Endothelial cell of umbilical vein (primary cell): ENCODE measurements at regions not wholly inside any gene's neighbourhood (a gene's known extent, or its start where the extent isn't known, plus 50 kb on each side); places are given as distances from the start of the nearest gene placed in this dataset.

Experiments used
- BruUV-seq: library from RNA; stranded (reverse); fragments of 400-500 nt; replicated peaks from 2 replicates; lab custom pipeline; 2021; lab: Mats Ljungman, UMichigan
- CTCF ChIA-PET: fragments of 300-600, 350-600 bp; sonication (Branson Sonifier 250); formaldehyde crosslinking; loops from one replicate; lab custom pipeline; 2021; ENCODE audit warnings: antibody characterized with exemption, inconsistent platforms; lab: Charles Lee
- POLR2A ChIA-PET: fragments of 300-600, 350-600 bp; sonication (Branson Sonifier 250); formaldehyde crosslinking; loops from one replicate; lab custom pipeline; 2021; ENCODE audit warnings: antibody characterized with exemption, inconsistent platforms; lab: Charles Lee
- DNase-seq: peaks from one replicate; pipeline ENCODE4 v3.0.0-alpha.2; 2011; ENCODE audit warnings: low read depth, low spot score
- FAIRE-seq: peaks from 2 replicates; lab custom pipeline; 2011; peaks lifted over from hg19 to GRCh38; lab: Jason Lieb, UNC
- H2AFZ ChIP-seq: 2 replicates; pipeline ENCODE4 v1.6.0; 2012; ENCODE audit warnings: low read depth, low read length, control low read depth, inconsistent platforms
- H3K27ac ChIP-seq: 2 replicates; pipeline ENCODE4 v1.5.1; 2011; ENCODE audit warnings: low read depth, mild to moderate bottlenecking, control low read depth, low read length, moderate library complexity; ENCODE audit not compliant: insufficient read depth
- H3K27me3 ChIP-seq, 2 experiments: 2 replicates each; pipeline versions ENCODE4 v1.6.0 to v1.6.1; 2011; ENCODE audit warnings: low read length in 2 of 2, mixed read lengths in 1 of 2; ENCODE audit not compliant: control insufficient read depth in 2 of 2, insufficient read depth in 2 of 2
- H3K36me3 ChIP-seq, 2 experiments: 2 replicates in 1 of 2; 3 replicates in 1 of 2; pipeline ENCODE4 v1.5.1; 2011; ENCODE audit warnings: low read length in 2 of 2, mild to moderate bottlenecking in 1 of 2, moderate library complexity in 1 of 2; ENCODE audit not compliant: control insufficient read depth in 2 of 2, insufficient read depth in 2 of 2; ENCODE audit errors: extremely low read depth in 1 of 2
- H3K4me1 ChIP-seq: 3 replicates; pipeline ENCODE4 v1.5.1; 2011; ENCODE audit warnings: mild to moderate bottlenecking, low read length; ENCODE audit not compliant: control insufficient read depth, insufficient read depth; ENCODE audit errors: extremely low read depth
- H3K4me2 ChIP-seq: 2 replicates; pipeline ENCODE4 v1.6.1; 2011; ENCODE audit warnings: low read length, control low read depth, mixed read lengths; ENCODE audit not compliant: insufficient read depth
- H3K4me3 ChIP-seq, 3 experiments: fragments of 200-600 bp in 1 of 3; sonication (generic), shearing (Covaris generic) in 1 of 3; replicated peaks in 1 of 3; 2 replicates each; pipeline ENCODE4 v1.5.1; 2011 to 2016; ENCODE audit warnings: control low read depth in 3 of 3, low read length in 3 of 3, mild to moderate bottlenecking in 2 of 3, inconsistent platforms in 1 of 3, low read depth in 1 of 3, moderate library complexity in 1 of 3; ENCODE audit not compliant: insufficient read depth in 1 of 3
- H3K79me2 ChIP-seq: 2 replicates; pipeline ENCODE4 v1.6.0; 2012; ENCODE audit warnings: low read length, inconsistent platforms; ENCODE audit not compliant: control insufficient read depth, insufficient read depth
- H3K9ac ChIP-seq: replicated peaks from 2 replicates; pipeline ENCODE3; 2011; ENCODE audit warnings: low read length, control low read depth; ENCODE audit not compliant: insufficient read depth; ENCODE audit errors: extremely low read depth
- H3K9me1 ChIP-seq: replicated peaks from 3 replicates; pipeline ENCODE4 v1.6.0; 2011; ENCODE audit warnings: mild to moderate bottlenecking, low read length; ENCODE audit not compliant: control insufficient read depth, insufficient read depth; ENCODE audit errors: extremely low read depth
- H3K9me3 ChIP-seq: replicated peaks from 2 replicates; pipeline ENCODE4 v1.5.1; 2012; ENCODE audit warnings: low read length, inconsistent platforms; ENCODE audit not compliant: control insufficient read depth, insufficient read depth
- H4K20me1 ChIP-seq: replicated peaks from 2 replicates; pipeline ENCODE3; 2011; ENCODE audit warnings: mild to moderate bottlenecking, low read length; ENCODE audit not compliant: control insufficient read depth, insufficient read depth; ENCODE audit errors: extremely low read depth
- EZH2 ChIP-seq: IDR thresholded peaks from 2 replicates; pipeline ENCODE4 v1.6.1; 2012; ENCODE audit warnings: borderline replicate concordance, low read depth, mild to moderate bottlenecking, moderate library complexity, low read length, inconsistent platforms; ENCODE audit not compliant: severe bottlenecking
- FOS ChIP-seq: IDR thresholded peaks from 2 replicates; pipeline ENCODE4 v1.6.1; 2011; ENCODE audit warnings: mild to moderate bottlenecking, low read length, moderate library complexity, borderline replicate concordance; ENCODE audit not compliant: insufficient read depth
- GATA2 ChIP-seq: IDR thresholded peaks from 2 replicates; pipeline ENCODE4 v1.7.0; 2011; ENCODE audit warnings: low read depth, mild to moderate bottlenecking, moderate library complexity, mixed read lengths, low read length; ENCODE audit not compliant: insufficient read length, insufficient read depth
- JUN ChIP-seq: IDR thresholded peaks from 2 replicates; pipeline ENCODE4 v1.6.1; 2011; ENCODE audit warnings: borderline replicate concordance, low read depth; ENCODE audit not compliant: insufficient read length, insufficient read depth
- MAX ChIP-seq: IDR thresholded peaks from 2 replicates; pipeline ENCODE4 v1.6.1; 2011; ENCODE audit not compliant: insufficient read depth, insufficient read length
- MYC ChIP-seq: IDR thresholded peaks from one replicate; pipeline ENCODE4 v1.6.1; 2011; ENCODE audit warnings: mild to moderate bottlenecking, low read depth, low read length
- POLR2A ChIP-seq: IDR thresholded peaks from 2 replicates; pipeline ENCODE4 v1.6.1; 2012; ENCODE audit warnings: low read depth, mild to moderate bottlenecking, control low read depth, low read length
- POLR2AphosphoS5 ChIP-seq: IDR thresholded peaks from 2 replicates; pipeline ENCODE4 v1.6.1; 2012; ENCODE audit warnings: low read depth, mild to moderate bottlenecking, control low read depth, low read length, moderate library complexity; ENCODE audit not compliant: insufficient read depth
- dilution Hi-C: fragments of 300-500 bp; cut with MboI; formaldehyde crosslinking; loops from one replicate; pipeline ENCODE4 v1.15.0; 2019; ENCODE audit warnings: low sequenced_read_pairs; ENCODE audit not compliant: extremely low pct_ligation_motif_present
- intact Hi-C: fragments of 100-400 bp; cut with micrococcal nuclease; formaldehyde crosslinking; loops from one replicate; pipeline ENCODE4 v1.10.0; 2022
- TF ChIP-seq, protein P1 (sequence below), 2 donors: IDR thresholded peaks; 1 replicate in 1 of 2; 2 replicates in 1 of 2; pipeline ENCODE4 v1.5.1; 2011; ENCODE audit warnings: low read length in 2 of 2, mild to moderate bottlenecking in 2 of 2, moderate library complexity in 2 of 2, control low read depth in 1 of 2, inconsistent platforms in 1 of 2, low read depth in 1 of 2; ENCODE audit not compliant: insufficient read depth in 1 of 2; ENCODE audit errors: extremely low read depth in 1 of 2

- TF ChIP-seq POLR2A (no peak), MYC (no peak), JUN (no peak), POLR2AphosphoS5 (no peak), FOS (no peak), MAX (no peak), GATA2 (no peak), EZH2 (no peak)
- TF ChIP-seq, protein P1, sequence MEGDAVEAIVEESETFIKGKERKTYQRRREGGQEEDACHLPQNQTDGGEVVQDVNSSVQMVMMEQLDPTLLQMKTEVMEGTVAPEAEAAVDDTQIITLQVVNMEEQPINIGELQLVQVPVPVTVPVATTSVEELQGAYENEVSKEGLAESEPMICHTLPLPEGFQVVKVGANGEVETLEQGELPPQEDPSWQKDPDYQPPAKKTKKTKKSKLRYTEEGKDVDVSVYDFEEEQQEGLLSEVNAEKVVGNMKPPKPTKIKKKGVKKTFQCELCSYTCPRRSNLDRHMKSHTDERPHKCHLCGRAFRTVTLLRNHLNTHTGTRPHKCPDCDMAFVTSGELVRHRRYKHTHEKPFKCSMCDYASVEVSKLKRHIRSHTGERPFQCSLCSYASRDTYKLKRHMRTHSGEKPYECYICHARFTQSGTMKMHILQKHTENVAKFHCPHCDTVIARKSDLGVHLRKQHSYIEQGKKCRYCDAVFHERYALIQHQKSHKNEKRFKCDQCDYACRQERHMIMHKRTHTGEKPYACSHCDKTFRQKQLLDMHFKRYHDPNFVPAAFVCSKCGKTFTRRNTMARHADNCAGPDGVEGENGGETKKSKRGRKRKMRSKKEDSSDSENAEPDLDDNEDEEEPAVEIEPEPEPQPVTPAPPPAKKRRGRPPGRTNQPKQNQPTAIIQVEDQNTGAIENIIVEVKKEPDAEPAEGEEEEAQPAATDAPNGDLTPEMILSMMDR (IDR thresholded peaks at IDR 0.05; ENCODE audit: extremely low read depth in 1 of 2, insufficient read depth in 1 of 2, low read depth in 1 of 2, low read length in 2 of 2): no peak
- H3K4me3 ChIP-seq: no peak overlapping the region
- ChIA-PET CTCF (no interaction called here), POLR2A (no interaction called here)
- H4K20me1 ChIP-seq: no peaks in the 10 kb centered on the region
- no peaks in the 10 kb centered on the region for H3K36me3 ChIP-seq
- FAIRE-seq (no peak), DNase-seq (no peak)
- no peaks in the 10 kb centered on the region for H3K9me1 ChIP-seq
- dilution Hi-C loops (no loop called here), intact Hi-C loops (no loop called here)
- no peak overlapping the region for H2AFZ ChIP-seq
- H3K4me2 ChIP-seq: no peak overlapping the region
- H3K4me1 ChIP-seq: no peaks in the 10 kb centered on the region
- H3K27ac ChIP-seq: no peak overlapping the region
- no TSS peak for BruUV-seq
- no peaks in the 10 kb centered on the region for H3K27me3 ChIP-seq
- no peaks in the 10 kb centered on the region for H3K9me3 ChIP-seq
- no peak overlapping the region for H3K9ac ChIP-seq
- no peaks in the 10 kb centered on the region for H3K79me2 ChIP-seq
Measured at GRCh38 chr2:221674446-221674845, 102.3 kb upstream of the EPHA4 start.
